Fibroblast of skin of right biceps (primary cell): ENCODE measurements at regions not wholly inside any gene's neighbourhood (a gene's known extent, or its start where the extent isn't known, plus 50 kb on each side); places are given as distances from the start of the nearest gene placed in this dataset.
A peak's percentile ranks its signal among the peaks of the same experiment; 100 is the strongest.

Experiments used
- DNase-seq: peaks from one replicate; pipeline ENCODE4 v3.0.0-alpha.2; 2013

GRCh38 chr16:51405361-51405760 is 254.3 kb upstream of the SALL1 start:
- DNase-seq = no peak

GRCh38 chr16:51404386-51404785 is 253.3 kb upstream of the SALL1 start:
- DNase-seq = no peak

- DNase-seq = no peak
These were observed 251.7 kb upstream of the SALL1 start for GRCh38 chr16:51402785-51403184.

- no peak for DNase-seq
These were observed 251.2 kb upstream of the SALL1 start for GRCh38 chr16:51402298-51402697.

GRCh38 chr16:51401673-51402072 is 250.6 kb upstream of the SALL1 start:
- no peak for DNase-seq

- DNase-seq = no peak
These were observed 249.0 kb upstream of the SALL1 start for GRCh38 chr16:51399908-51400670.

- no peak for DNase-seq
These were observed 243.4 kb upstream of the SALL1 start for GRCh38 chr16:51394421-51394820.

- DNase-seq = peak; percentile 38
These were observed 242.4 kb upstream of the SALL1 start for GRCh38 chr16:51393381-51394005.

- peak; percentile 89 for DNase-seq
These were observed 241.6 kb upstream of the SALL1 start for GRCh38 chr16:51392521-51393187.

- DNase-seq = no peak
These were observed 240.9 kb upstream of the SALL1 start for GRCh38 chr16:51391798-51392511.

- no peak for DNase-seq
These were observed 239.8 kb upstream of the SALL1 start for GRCh38 chr16:51390877-51391276.

GRCh38 chr16:51389881-51390280 is 238.8 kb upstream of the SALL1 start:
- no peak for DNase-seq

- no peak for DNase-seq
These were observed 237.5 kb upstream of the SALL1 start for GRCh38 chr16:51388516-51388951.

GRCh38 chr16:51383909-51384308 is 232.8 kb upstream of the SALL1 start:
- no peak for DNase-seq

GRCh38 chr16:51382940-51383339 is 231.9 kb upstream of the SALL1 start:
- DNase-seq = no peak

GRCh38 chr16:51382211-51382610 is 231.1 kb upstream of the SALL1 start:
- peak; percentile 5 for DNase-seq

GRCh38 chr16:51376080-51376479 is 225.0 kb upstream of the SALL1 start:
- no peak for DNase-seq

GRCh38 chr16:51374790-51375189 is 223.7 kb upstream of the SALL1 start:
- DNase-seq = no peak

- peak; percentile 86 for DNase-seq
These were observed 223.3 kb upstream of the SALL1 start for GRCh38 chr16:51374346-51374745.

- DNase-seq = no peak
These were observed 214.6 kb upstream of the SALL1 start for GRCh38 chr16:51365715-51366114.

- DNase-seq = no peak
These were observed 208.3 kb upstream of the SALL1 start for GRCh38 chr16:51359141-51359955.

GRCh38 chr16:51357839-51358238 is 206.8 kb upstream of the SALL1 start:
- no peak for DNase-seq
